Stimulated activated CD8-positive, alpha-beta memory T cell treated with anti-CD3 and anti-CD28 coated beads, Interleukin-4, amount 100 ng/mL, for 4 hours (primary cell): ENCODE measurements at regions not wholly inside any gene's neighbourhood (a gene's known extent, or its start where the extent isn't known, plus 50 kb on each side); places are given as distances from the start of the nearest gene placed in this dataset.

Experiments used
- DNase-seq, 2 donors: peaks; one replicate each; pipeline ENCODE4 v3.0.0-alpha.2; 2020; ENCODE audit warnings: low read depth in 2 of 2, low spot score in 1 of 2

DNA sequence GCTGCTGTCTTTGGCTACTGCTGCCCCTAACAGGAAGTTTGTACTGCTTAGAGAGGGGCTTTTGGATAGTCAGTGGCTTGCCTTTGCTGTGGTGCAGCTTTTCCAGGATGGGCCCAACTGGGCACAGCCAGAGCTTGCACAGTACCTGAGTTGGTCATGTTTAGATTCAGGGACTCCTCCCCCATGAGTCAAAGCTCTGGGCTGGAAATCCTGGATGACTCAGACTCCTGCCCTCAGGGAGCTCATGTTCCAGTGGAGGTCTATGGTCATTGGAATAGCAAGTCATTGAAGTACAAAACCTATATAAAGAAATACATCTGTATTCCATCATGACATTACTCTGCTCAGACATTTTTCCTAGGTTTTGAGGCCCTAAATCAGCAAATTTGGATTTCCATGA, 66.7 kb upstream of the PJA1 start:
- no peak for DNase-seq

DNA sequence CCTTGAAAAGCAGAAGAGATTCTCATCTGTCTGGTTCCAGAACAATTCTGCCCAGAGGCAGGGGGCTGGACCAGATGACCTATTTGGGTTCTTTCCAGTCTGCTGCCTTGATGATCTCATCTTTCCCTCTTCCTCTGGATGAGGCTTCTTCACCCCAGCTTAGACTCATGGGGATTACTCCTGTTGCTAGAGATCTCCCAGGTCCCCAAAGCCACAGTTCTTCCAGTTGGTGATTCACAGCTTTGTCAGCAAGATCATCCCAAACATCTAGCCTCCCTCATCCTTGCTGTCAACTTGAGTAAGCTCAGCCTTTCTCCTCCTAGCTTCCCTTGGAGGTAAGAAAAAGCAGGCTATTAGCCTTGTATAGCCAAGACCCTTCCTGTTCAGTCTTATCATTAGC, 64.2 kb upstream of the PJA1 start:
- DNase-seq: no peak

DNA sequence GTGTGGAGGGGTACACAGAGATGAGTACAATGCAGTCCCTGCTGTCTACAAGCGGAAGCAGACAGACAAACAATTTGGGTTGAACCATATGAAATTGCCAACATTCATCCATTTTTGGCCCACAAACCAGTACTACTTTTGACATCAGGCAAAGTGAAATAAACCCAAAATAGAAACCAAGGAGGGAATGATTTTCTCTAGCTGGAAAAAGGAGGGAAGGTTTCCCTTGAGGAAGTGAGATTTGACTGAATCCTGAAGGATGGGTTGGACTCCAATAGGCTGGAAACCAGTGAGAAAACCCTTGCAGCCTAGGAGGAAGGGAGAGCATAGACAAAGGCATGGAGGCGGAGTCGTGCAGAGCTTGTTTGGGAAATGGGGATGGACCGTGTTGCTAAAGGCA, 63.5 kb upstream of the PJA1 start:
- DNase-seq: no peak

GRCh38 chrX:69226459-69227158, 61.4 kb upstream of the PJA1 start:
- DNase-seq: no peak

GRCh38 chrX:69222103-69223090, 57.1 kb upstream of the PJA1 start:
- peak; percentile 41 to 44 for DNase-seq

- DNase-seq: no peak
Observed at GRCh38 chrX:69221239-69222102, 56.2 kb upstream of the PJA1 start.

GRCh38 chrX:69218407-69218997, 53.2 kb upstream of the PJA1 start:
- no peak for DNase-seq

- DNase-seq: no peak
Observed at GRCh38 chrX:69216911-69217310, 51.7 kb upstream of the PJA1 start.

- no peak for DNase-seq
Observed at GRCh38 chrX:69216446-69216845, 51.2 kb upstream of the PJA1 start.

DNA sequence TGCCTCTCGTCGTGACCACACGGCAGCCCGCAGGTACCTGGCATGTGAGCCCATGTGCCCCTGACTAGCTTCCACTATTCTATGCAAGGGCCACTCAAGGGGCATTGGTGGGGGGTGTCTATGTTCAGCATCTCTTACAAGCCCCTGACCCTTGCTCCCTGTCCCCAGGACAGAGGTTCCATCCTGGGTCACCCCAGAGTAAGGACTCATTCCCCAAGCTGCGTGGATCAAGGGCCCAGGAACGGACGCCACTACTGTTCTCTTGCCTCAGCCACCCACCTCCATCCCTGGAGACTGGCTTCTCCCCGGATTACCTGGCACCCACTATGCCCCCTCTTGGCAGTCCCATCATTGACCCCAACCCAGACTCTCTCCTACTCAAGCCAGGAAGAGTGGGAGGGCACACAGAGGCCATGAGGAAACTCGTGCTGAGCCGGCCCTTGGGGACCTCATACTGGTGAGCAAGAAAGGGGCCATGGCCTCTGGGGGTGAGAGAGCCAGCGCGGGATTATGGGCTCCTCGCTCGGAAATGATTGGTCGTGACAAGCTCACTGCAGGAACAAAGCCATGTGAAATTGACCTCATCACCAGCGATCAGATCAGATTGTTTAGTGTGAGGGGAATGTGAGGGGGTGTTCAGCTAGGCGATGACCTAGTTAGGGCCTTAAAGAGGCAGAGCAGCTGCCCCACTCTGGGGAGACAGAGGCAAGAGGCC, 50.1 kb upstream of the PJA1 start:
- no peak for DNase-seq
